DND-41 (cell line): ENCODE measurements at regions not wholly inside any gene's neighbourhood (a gene's known extent, or its start where the extent isn't known, plus 50 kb on each side); places are given as distances from the start of the nearest gene placed in this dataset.

Experiments used
- ATAC-seq: fragments of 200-7000 bp; cut with Tn5 transposase; 3 replicates; pipeline ENCODE4 v1.9.1; 2021; ENCODE audit warnings: low read depth; ENCODE audit not compliant: insufficient read depth
- DNase-seq: peaks from one replicate; pipeline ENCODE4 v3.0.0-alpha.2; 2020
- H2AFZ ChIP-seq: 2 replicates; pipeline ENCODE4 v1.6.0; 2012; ENCODE audit warnings: low read depth, low read length
- H3K27ac ChIP-seq: 2 replicates; pipeline ENCODE4 v1.5.1; 2012; ENCODE audit warnings: low read length, inconsistent platforms
- H3K27me3 ChIP-seq: fragments of 200-600 bp; sonication (generic); 2 replicates; pipeline ENCODE4 v1.6.0; 2012; ENCODE audit warnings: low read length, mild to moderate bottlenecking, inconsistent platforms; ENCODE audit not compliant: insufficient read depth, poor library complexity
- H3K36me3 ChIP-seq: 2 replicates; pipeline ENCODE4 v1.5.1; 2012; ENCODE audit warnings: low read length, inconsistent platforms; ENCODE audit not compliant: insufficient read depth
- H3K4me1 ChIP-seq: 2 replicates; pipeline ENCODE4 v1.5.1; 2012; ENCODE audit warnings: mild to moderate bottlenecking, low read length; ENCODE audit not compliant: insufficient read depth
- H3K4me2 ChIP-seq: 2 replicates; pipeline ENCODE4 v1.6.0; 2012; ENCODE audit warnings: mild to moderate bottlenecking, moderate library complexity, low read length, inconsistent platforms; ENCODE audit not compliant: insufficient read depth
- H3K4me3 ChIP-seq, 2 experiments: fragments of 200-600 bp in 1 of 2; shearing (Covaris generic) in 1 of 2; 2 replicates each; pipeline ENCODE4 v1.5.1; 2012 to 2016; ENCODE audit warnings: inconsistent platforms in 2 of 2, low read length in 2 of 2, mild to moderate bottlenecking in 2 of 2, low read depth in 1 of 2, moderate library complexity in 1 of 2
- H3K79me2 ChIP-seq: 2 replicates; pipeline ENCODE4 v1.6.0; 2012; ENCODE audit warnings: low read length, inconsistent platforms; ENCODE audit not compliant: insufficient read depth
- H3K9ac ChIP-seq: 2 replicates; pipeline ENCODE4 v1.6.0; 2012; ENCODE audit warnings: low read depth, mild to moderate bottlenecking, inconsistent platforms, low read length, moderate library complexity
- H3K9me3 ChIP-seq: 2 replicates; pipeline ENCODE4 v1.5.1; 2012; ENCODE audit warnings: low read length, moderate library complexity, mild to moderate bottlenecking, inconsistent platforms; ENCODE audit not compliant: insufficient read depth, severe bottlenecking
- H4K20me1 ChIP-seq: 2 replicates; pipeline ENCODE4 v1.6.0; 2012; ENCODE audit warnings: low read length; ENCODE audit not compliant: insufficient read depth
- CTCF ChIP-seq: IDR thresholded peaks from 2 replicates; pipeline ENCODE4 v1.5.1; 2012; ENCODE audit warnings: borderline replicate concordance, low read length, moderate library complexity, mild to moderate bottlenecking; ENCODE audit not compliant: poor library complexity, severe bottlenecking; ENCODE audit errors: extremely low read depth
- EZH2 ChIP-seq: IDR thresholded peaks from 3 replicates; pipeline ENCODE4 v1.6.1; 2012; ENCODE audit warnings: borderline replicate concordance, low read depth, mild to moderate bottlenecking, moderate library complexity, low read length, inconsistent platforms; ENCODE audit not compliant: severe bottlenecking

GRCh38 chr22:48800036-48800885 is 1027.4 kb downstream of the BRD1 start:
- no peaks in the 10 kb centered on the region for H3K9me3 ChIP-seq
- H3K4me2 ChIP-seq, result no peak overlapping the region
- no peak overlapping the region for H3K27ac ChIP-seq
- no peak overlapping the region for H3K4me3 ChIP-seq
- H3K4me1 ChIP-seq, result no peaks in the 10 kb centered on the region
- no peak for DNase-seq
- TF ChIP-seq EZH2 (no peak), CTCF (no peak)
- no peaks in the 10 kb centered on the region for H3K79me2 ChIP-seq
- H3K36me3 ChIP-seq, result no peaks in the 10 kb centered on the region
- no peak overlapping the region for H3K9ac ChIP-seq
- H4K20me1 ChIP-seq, result no peaks in the 10 kb centered on the region
- no peak for ATAC-seq
- no peaks in the 10 kb centered on the region for H3K27me3 ChIP-seq
- no peak overlapping the region for H2AFZ ChIP-seq

- Histone ChIP-seq H3K27me3 (no peaks in the 10 kb centered on the region), H4K20me1 (no peaks in the 10 kb centered on the region), H3K4me3 (no peak overlapping the region), H3K27ac (no peak overlapping the region), H3K9me3 (no peaks in the 10 kb centered on the region), H3K36me3 (no peaks in the 10 kb centered on the region), H3K79me2 (no peaks in the 10 kb centered on the region), H3K4me2 (no peak overlapping the region), H3K9ac (no peak overlapping the region), H2AFZ (no peak overlapping the region), H3K4me1 (no peaks in the 10 kb centered on the region)
- ATAC-seq, result no peak
- DNase-seq, result no peak
- no peak for TF ChIP-seq EZH2
- TF ChIP-seq CTCF, result no peak
Observed at GRCh38 chr22:48799227-48799970, 1028.3 kb downstream of the BRD1 start.

- Histone ChIP-seq H3K9me3 (no peaks in the 10 kb centered on the region), H3K4me2 (no peak overlapping the region), H3K27me3 (no peaks in the 10 kb centered on the region), H3K79me2 (no peaks in the 10 kb centered on the region), H2AFZ (no peak overlapping the region), H3K4me1 (no peaks in the 10 kb centered on the region), H3K4me3 (no peak overlapping the region), H3K36me3 (no peaks in the 10 kb centered on the region), H4K20me1 (no peaks in the 10 kb centered on the region), H3K9ac (no peak overlapping the region), H3K27ac (no peak overlapping the region)
- DNase-seq (no peak), ATAC-seq (no peak)
- TF ChIP-seq EZH2 (no peak), CTCF (no peak)
Observed at GRCh38 chr22:48798281-48799226, 1029.1 kb downstream of the BRD1 start.
